Fibroblast of the conjunctiva (primary cell): ENCODE measurements at regions not wholly inside any gene's neighbourhood (a gene's known extent, or its start where the extent isn't known, plus 50 kb on each side); places are given as distances from the start of the nearest gene placed in this dataset.
"Not testable (repeated sequence)": the region's sequence is repeated elsewhere in the genome, so short reads cannot be mapped to it uniquely, and the experiment has no call there.

Experiments used
- DNase-seq: peaks from one replicate; pipeline ENCODE4 v3.0.0-alpha.2; 2010; ENCODE audit warnings: low read depth

- no peak for DNase-seq
Observed at GRCh38 chr20:10109641-10110040, 74.9 kb downstream of the ANKEF1 start.

GRCh38 chr20:10110151-10110550, 75.4 kb downstream of the ANKEF1 start:
- no peak for DNase-seq

GRCh38 chr20:10111139-10111958, 76.6 kb downstream of the ANKEF1 start:
- DNase-seq, result no peak

- DNase-seq, result no peak
Observed at GRCh38 chr20:10111959-10112250, 77.1 kb downstream of the ANKEF1 start.

- no peak for DNase-seq
Observed at GRCh38 chr20:10113746-10114145, 79.0 kb downstream of the ANKEF1 start.

DNA sequence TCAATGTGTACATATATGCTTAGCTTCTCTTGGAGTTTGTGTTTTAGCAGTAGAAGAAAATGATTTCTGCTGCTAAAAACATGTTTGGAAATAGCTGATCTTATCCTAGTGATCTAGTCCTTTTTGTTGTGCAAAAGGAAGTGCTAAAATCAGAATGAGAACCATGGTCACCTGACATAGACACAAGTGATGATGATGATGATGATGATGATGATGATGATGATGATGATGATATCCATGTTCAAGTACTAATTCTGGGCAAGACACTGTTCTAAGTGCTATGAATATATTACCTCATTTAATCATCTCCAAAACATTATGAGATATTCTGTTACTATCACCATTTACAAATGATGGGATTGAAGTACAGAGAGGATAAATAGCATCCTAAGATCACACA, 79.8 kb downstream of the ANKEF1 start:
- no peak for DNase-seq

DNA sequence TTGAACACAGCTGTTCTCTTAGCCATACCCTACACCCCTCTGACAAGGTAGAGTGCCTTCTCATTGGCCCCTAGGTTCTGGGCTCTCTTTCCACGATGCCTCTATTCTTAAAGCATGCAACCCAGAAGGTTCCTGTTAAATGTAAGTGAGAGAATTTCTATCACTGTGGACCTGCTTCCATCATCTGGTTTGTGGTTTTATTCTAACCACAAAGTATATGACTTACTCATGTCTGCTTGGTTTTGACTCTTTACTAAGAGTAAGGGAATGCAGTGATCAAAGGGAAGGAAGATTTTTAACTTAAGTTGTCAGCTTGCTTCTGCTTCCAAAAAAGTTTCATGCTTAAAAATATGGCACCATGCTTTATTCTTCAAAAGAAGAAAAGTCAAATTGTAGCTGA, 80.2 kb downstream of the ANKEF1 start:
- DNase-seq, result no peak

DNA sequence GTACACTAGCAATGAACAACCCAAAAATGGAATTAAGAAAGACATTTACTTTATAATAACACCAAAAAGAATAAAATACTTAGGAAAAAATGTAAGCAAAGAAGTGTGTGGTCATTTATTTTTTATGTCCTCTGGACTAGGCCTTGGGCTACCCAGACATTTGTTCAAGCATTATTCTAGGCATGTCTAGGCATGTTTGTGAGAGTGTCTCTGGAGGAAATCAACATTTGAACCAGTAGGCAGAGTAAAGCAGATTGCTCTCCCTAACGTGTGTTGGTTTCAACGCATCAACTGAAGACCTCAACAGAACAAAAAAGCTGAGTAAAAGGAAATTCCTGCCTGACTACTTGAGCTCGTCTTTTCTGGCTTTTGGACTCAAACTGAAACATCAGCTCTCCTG, 84.5 kb downstream of the ANKEF1 start:
- no peak for DNase-seq

DNA sequence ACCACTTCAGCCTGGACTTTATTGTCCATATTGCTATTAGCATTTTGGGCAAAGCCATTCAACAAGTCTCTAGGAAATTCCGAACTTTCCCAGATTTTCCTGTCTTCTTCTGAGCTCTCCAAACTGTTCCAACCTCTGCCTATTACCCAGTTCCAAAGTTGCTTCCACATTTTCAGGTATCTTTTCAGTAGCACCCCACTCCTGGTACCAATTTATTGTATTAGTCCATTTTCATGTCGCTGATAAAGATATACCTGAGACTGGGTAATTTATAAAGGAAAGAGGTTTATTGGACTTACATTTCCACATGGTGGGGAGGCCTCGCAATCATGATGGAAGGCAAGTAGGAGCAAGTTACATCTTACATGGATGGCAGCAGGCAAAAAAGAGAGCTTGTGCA, 90.1 kb downstream of the ANKEF1 start:
- DNase-seq, result not testable (repeated sequence)

DNA sequence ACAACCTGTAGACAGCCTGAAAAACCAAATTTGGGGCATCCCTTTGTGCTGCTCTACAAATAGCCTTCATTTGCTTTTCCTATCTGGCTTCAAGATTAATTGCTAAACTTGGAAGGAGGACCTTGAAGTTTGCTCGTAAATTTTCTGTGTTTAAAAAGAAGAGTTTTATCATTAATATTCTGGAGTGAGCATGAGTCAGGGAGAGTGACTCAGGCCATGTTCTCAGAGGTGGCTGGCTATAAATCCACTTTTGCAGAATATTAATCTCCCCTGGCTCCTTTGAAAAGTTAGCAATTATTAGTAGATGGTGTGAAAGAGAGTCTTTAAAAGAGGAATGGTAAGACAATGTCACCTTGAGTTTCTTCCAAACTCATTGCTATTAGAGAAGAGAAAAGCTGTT, 91.0 kb downstream of the ANKEF1 start:
- no peak for DNase-seq

GRCh38 chr20:10129749-10130148, 88.9 kb upstream of the SNAP25 start:
- DNase-seq, result no peak

DNA sequence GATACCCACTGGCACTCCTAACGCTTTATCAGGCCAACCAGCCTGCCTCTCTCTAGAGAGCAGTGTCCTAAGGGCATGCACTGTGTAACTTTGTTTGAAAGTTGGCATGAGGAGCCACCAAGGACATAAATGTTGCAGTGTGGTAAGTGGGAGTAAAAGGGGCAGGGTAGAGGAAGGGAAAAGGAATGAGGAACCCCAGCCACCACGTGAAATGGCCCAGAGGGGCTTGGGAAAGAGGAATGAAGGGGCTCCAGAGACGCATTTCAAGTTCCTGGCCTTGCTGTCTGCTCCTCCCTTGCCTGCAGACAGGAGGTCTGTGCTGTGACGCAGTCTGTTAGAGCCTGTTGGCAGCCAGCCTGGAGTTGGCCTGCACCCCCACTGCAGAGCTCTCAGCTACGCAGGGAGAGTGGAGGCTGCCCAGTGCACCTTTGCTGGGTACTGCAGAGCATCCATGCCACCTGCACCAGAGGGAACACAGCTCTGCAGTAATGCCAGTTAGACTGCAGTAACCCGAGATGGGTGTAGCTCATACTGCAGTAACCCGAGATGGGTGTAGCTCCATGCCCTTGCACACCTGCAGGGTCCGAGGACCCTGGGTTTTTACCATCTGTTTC, 86.8 kb upstream of the SNAP25 start:
- DNase-seq, result peak; percentile 10

GRCh38 chr20:10132387-10132786, 86.2 kb upstream of the SNAP25 start:
- no peak for DNase-seq

- DNase-seq, result no peak
Observed at GRCh38 chr20:10133532-10133931, 85.1 kb upstream of the SNAP25 start.

DNA sequence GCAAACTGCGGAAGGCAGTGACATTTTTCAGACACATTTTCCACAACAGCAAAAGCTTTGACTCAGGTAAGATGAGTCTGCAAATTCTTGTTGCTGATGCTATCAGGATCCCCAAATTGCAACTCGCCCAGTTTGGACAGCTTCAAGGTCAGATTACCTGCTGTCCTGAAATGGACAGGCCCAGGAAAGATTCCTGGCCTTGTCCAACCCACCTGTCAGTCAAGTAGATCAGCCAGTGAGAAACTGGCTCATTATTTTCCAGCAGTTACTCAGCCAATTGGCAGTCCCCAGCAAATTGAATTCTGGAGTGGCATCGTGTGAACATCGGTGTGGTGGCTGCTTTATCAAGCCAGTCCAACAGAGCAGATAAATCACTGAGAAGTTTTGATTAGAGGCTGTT, 84.5 kb upstream of the SNAP25 start:
- DNase-seq, result no peak

DNA sequence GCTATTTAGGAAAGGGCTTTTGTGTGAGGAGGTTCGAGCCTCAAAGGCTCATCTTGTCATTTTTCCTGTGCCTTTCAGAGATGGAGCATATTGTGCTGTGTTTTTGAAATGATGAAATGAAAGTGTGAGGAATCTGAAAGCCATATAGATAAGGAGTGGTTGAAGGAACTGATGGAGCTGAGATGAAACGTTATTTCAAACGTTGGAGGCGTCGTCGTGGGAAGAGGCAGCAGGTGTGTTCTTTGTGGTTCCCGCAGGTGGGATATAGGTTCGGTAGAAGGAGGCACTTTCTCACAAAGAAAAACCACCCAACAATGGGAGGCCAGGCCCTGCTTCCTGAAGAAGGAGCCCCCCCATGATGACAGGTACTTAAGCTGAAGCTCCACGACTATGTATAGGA, 83.2 kb upstream of the SNAP25 start:
- DNase-seq, result no peak

- DNase-seq, result no peak
Observed at GRCh38 chr20:10137032-10137431, 81.6 kb upstream of the SNAP25 start.

GRCh38 chr20:10137533-10137932, 81.1 kb upstream of the SNAP25 start:
- DNase-seq, result no peak

- DNase-seq, result no peak
Observed at GRCh38 chr20:10157549-10157948, 61.1 kb upstream of the SNAP25 start.

GRCh38 chr20:10167040-10167439, 51.6 kb upstream of the SNAP25 start:
- DNase-seq, result no peak

GRCh38 chr20:10167594-10167993, 51.0 kb upstream of the SNAP25 start:
- DNase-seq, result no peak
